NOMO-1 treated with dmso at 0.1 percent for 144 hours (cell line): ENCODE measurements at regions not wholly inside any gene's neighbourhood (a gene's known extent, or its start where the extent isn't known, plus 50 kb on each side); places are given as distances from the start of the nearest gene placed in this dataset.

Experiments
- DNase-seq: peaks from one replicate; lab custom pipeline; 2025; ENCODE audit not compliant: unreplicated experiment; lab: John Stamatoyannopoulos, UW

GRCh38 chrX:9191392-9191791, 157.5 kb upstream of the FAM9B start:
- DNase-seq, result no peak

- DNase-seq, result no peak
Observed at GRCh38 chrX:9195199-9195880, 161.4 kb upstream of the FAM9B start.

DNA sequence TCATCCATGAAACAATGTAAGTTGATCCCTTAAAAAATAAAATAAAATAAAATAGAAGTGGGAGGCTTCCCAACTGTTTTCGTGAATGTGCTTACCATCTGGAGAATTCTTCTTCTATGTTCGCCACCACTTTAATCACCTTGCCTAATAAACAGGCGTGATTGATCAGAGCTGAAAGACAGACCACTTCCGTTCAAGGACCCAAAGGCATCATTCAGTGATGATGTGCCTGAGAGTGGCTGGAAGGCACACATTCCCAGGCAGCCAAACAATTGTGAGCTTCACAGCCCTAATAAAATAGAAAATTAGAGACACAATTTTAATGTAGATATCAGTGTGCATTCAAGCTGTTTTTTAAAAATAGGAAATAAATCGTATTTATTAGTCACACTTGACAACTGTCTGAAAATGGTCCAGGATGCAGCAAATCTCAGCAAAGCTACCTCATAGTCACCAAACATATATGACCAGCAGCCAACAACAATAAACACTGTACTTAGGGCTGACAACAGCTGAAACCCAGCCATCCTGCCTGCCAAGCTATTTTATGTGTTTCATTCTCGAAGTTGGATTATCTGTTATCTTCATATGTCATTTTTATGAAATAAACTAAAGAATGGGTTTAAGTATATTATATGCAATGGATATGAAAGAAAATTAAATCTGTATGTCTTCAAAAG, 163.2 kb upstream of the FAM9B start:
- no peak for DNase-seq

DNA sequence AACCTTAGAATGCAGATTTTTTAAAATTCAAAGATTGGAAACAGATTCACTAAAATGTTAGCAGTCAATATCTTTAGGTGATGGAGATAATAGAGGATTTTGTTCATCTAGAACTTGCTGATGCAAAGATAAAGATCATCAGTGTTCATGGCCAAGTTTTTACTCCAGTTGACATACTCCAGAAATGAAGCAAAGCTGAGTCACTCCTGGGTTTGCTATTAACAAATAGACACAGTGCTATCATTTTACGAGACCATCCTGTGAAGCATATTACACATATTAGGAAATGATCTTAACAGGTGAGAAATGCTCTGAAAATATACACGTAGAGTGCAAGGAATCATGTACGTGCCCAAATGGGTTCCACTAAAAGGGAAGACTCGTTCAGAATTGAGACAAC, 170.6 kb upstream of the FAM9B start:
- DNase-seq, result no peak

DNA sequence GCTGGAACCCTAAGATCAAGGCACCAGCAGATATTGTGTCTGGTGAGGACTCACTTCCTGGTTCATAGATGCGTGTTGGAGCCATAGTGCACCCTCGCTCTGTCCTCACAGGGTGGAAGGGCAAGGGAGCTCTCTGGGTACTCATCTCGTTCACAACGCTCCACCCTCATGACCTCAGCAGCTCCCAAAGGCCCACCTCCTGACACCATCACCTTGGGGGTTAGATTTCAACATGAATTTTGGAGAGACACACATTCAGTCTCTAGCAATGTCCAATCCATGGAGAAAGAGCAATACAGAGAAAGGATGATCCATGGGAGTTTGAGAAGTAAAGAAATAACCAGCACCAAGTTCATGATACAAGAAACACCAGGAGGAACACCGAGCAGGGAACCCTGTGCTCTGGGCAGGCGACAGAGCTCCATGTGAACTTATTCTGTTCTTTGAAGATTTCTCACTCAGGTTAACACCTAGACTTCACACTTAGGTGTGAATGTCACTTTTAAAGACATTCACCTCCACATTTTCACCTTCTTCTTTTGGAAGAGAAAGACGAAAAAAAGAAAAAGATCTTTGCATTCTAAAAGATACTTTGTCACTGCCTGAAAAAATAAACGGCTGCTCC, 171.8 kb upstream of the FAM9B start:
- DNase-seq, result no peak

DNA sequence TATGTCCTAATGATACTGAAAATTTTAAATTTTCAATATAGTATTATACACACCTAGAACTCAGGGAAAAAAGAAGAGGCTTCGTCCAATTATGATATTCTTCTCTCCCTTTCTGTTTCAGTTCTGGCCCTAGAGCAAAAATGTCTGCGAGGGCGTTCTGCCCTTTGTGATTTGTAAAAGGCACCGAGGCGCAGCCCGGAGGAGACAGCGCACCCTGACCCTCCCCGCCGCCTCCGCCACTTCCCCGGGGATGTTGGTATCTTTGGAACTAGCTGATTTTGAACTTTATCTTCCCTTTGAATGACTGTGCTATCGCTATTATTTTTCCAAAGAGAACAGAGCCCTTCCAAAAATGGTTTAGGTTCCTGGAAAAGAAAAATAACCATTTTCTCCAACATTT, 173.2 kb upstream of the FAM9B start:
- no peak for DNase-seq

DNA sequence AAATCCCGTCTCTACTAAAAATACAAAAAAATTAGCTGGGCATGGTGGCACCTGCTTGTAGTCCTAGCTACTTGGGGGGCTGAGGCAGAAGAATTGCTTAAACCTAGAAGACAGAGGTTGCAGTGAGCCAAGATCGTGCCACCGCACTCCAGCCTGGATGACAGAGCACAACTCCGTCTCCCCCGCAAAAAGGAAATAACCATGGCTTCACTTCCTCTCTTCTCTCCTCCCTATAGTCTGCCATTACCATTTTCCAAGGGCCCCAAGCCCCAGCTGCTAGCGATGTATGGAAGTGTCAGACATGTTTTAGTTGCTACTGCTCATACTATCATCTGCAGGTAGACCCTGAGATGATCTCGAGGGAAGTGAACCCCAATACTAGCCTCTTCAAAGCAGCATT, 177.3 kb upstream of the FAM9B start:
- no peak for DNase-seq

GRCh38 chrX:9221781-9222180, 187.9 kb upstream of the FAM9B start:
- no peak for DNase-seq

DNA sequence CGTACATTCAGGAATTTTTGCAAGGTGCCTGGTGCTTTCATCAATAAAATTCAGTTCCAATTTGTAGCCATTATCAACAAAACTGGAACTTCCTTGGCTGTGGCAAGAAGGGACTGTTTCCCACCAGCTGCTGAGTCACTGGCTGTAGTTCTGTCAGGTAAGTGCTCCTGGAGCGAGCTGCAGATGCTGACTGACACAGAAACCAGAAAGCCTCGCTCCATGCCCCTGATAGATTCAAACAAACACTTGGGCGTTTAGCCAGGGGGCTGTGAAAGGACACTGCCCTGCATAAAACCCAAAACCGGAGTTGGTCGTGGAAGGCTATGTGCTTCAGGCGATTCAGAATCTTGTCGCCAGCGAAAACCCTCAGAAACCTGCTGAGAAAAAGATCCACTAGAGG, 188.4 kb upstream of the FAM9B start:
- DNase-seq, result no peak

DNA sequence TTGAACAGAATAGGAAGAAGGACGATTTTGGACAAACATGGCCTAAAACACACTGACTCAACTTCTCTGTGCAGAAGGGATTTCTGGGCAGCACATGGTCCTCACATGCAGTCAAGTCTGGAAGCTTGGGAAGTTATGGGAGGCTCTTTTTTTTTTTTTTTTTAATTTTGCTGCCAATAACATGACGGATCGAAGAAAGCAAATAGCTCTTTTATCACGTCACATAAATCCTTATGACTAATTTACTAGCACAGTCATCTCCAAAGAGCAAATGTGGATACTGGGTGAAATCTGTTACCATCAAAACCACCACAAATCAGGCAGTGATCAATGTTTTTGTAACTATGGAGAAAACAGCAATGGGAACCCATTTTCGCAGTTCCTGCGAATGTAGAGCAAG, 193.3 kb upstream of the FAM9B start:
- no peak for DNase-seq

- no peak for DNase-seq
Observed at GRCh38 chrX:9231491-9231890, 197.6 kb upstream of the FAM9B start.

GRCh38 chrX:9233141-9233540, 199.2 kb upstream of the FAM9B start:
- DNase-seq, result no peak

GRCh38 chrX:9234315-9234714, 200.4 kb upstream of the FAM9B start:
- DNase-seq, result no peak

GRCh38 chrX:9235722-9236121, 201.8 kb upstream of the FAM9B start:
- no peak for DNase-seq

DNA sequence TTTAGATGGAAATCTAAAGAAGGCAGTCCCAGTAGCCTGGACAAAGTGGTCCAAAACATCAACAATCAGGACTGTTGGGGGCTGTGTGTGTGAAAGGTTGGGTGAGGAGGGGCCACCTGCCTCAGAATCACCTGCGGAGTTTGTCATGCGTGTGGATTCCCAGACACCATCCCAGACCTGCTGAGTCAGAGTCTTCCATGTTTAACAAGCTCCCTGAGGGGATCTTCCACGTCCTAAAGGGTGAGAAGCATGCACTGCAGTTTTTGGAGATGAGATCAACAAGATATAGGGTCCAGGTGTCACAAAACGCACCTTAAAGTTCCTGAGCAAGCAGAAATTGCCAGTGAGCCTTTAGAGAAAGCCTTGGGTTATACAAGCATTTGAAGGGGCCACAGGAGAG, 207.0 kb upstream of the FAM9B start:
- no peak for DNase-seq

GRCh38 chrX:9241427-9241826, 207.5 kb upstream of the FAM9B start:
- DNase-seq, result no peak

DNA sequence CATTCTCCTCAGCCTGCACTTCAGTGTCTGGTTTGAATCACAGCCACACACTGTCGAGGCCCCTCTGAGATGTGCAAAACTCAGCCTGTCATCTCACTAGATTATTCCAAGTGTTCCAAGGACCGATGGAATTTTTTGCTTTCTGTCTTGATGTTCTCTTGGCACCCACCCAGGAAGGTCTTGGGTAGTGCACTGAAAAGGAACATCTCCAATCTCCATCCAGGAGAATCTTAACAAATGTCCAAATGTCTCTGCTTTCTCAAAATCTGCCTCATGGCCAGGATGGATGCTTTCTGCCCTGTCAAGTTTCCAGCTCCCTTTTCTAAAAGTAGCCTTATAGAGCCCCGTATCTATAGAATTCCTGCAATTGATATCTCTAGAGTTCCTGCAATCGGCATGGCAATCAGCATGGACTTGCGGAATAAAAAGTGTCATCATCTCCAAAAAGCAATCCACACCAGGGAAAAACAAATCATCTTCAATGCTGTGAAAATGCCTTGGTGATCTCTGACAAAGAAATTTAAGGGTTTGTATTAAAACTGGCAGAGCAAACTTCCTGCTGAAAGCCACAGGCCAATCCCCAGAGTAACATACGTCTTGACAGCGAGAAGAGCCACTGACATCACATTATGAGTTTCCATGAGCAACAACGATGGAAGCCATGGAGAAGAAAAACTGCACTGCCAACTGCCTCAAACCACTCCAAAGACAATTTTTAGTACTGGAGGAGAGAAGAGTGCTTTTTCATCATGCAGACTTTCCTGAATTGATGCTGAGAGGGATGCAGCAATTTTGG, 215.3 kb upstream of the FAM9B start:
- no peak for DNase-seq

- no peak for DNase-seq
Observed at GRCh38 chrX:9252182-9252581, 212.7 kb upstream of the TBL1X start.

DNA sequence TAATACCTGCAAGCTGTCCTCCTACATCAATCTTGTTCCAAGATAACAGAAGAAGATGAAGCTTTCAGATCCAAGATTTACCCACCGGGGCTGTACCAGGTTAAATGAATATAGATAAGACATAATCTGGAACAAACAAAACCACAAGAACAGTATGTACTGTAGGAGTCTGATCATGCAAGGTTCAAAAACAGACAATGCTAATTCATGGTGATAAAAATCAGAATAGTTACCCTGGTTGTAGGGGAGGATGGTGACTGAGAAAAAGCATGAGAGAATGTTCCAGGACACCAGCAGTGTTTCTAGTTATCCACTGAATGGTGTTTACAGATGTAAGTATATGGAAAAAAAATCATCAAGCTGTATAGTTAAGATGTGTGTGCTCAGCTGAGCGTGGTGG, 211.6 kb upstream of the TBL1X start:
- no peak for DNase-seq

- no peak for DNase-seq
Observed at GRCh38 chrX:9257718-9258420, 207.0 kb upstream of the TBL1X start.

GRCh38 chrX:9258421-9259104, 206.3 kb upstream of the TBL1X start:
- DNase-seq, result no peak
